GM19351 (cell line): ENCODE measurements at regions not wholly inside any gene's neighbourhood (a gene's known extent, or its start where the extent isn't known, plus 50 kb on each side); places are given as distances from the start of the nearest gene placed in this dataset.
"Not testable (repeated sequence)": the region's sequence is repeated elsewhere in the genome, so short reads cannot be mapped to it uniquely, and the experiment has no call there.

Experiments used
- ATAC-seq: cut with Tn5 transposase; IDR thresholded peaks from one replicate; pipeline ENCODE4 v1.9.1; 2021; ENCODE audit warnings: mild to moderate bottlenecking, moderate library complexity; ENCODE audit not compliant: unreplicated experiment

- ATAC-seq = no peak
Observed at GRCh38 chr3:77707281-77707680, 667.4 kb downstream of the ROBO2 start.

GRCh38 chr3:77709155-77709554 is 669.3 kb downstream of the ROBO2 start:
- ATAC-seq = no peak

- no peak for ATAC-seq
Observed at GRCh38 chr3:77718311-77718710, 678.4 kb downstream of the ROBO2 start.

GRCh38 chr3:77720460-77720971 is 680.6 kb downstream of the ROBO2 start:
- no peak for ATAC-seq

- no peak for ATAC-seq
Observed at GRCh38 chr3:77726517-77726916, 686.6 kb downstream of the ROBO2 start.

- ATAC-seq = no peak
Observed at GRCh38 chr3:77746048-77746447, 706.1 kb downstream of the ROBO2 start.

- ATAC-seq = no peak
Observed at GRCh38 chr3:77746892-77747291, 707.0 kb downstream of the ROBO2 start.

- not testable (repeated sequence) for ATAC-seq
Observed at GRCh38 chr3:77756397-77756975, 716.6 kb downstream of the ROBO2 start.

GRCh38 chr3:77772459-77772858 is 732.6 kb downstream of the ROBO2 start:
- ATAC-seq = no peak

GRCh38 chr3:77773084-77773483 is 733.2 kb downstream of the ROBO2 start:
- no peak for ATAC-seq

GRCh38 chr3:77780278-77780996 is 740.5 kb downstream of the ROBO2 start:
- no peak for ATAC-seq

GRCh38 chr3:77786216-77786615 is 746.3 kb downstream of the ROBO2 start:
- no peak for ATAC-seq

- no peak for ATAC-seq
Observed at GRCh38 chr3:77795013-77795412, 755.1 kb downstream of the ROBO2 start.

- no peak for ATAC-seq
Observed at GRCh38 chr3:77799278-77799677, 759.4 kb downstream of the ROBO2 start.

GRCh38 chr3:77800893-77801292 is 761.0 kb downstream of the ROBO2 start:
- no peak for ATAC-seq

- no peak for ATAC-seq
Observed at GRCh38 chr3:77807312-77807711, 767.4 kb downstream of the ROBO2 start.

GRCh38 chr3:77814845-77815244 is 774.9 kb downstream of the ROBO2 start:
- no peak for ATAC-seq

- ATAC-seq = no peak
Observed at GRCh38 chr3:77815467-77815866, 775.6 kb downstream of the ROBO2 start.

- no peak for ATAC-seq
Observed at GRCh38 chr3:77816366-77816765, 776.5 kb downstream of the ROBO2 start.

GRCh38 chr3:77825001-77825827 is 785.3 kb downstream of the ROBO2 start:
- no peak for ATAC-seq

- no peak for ATAC-seq
Observed at GRCh38 chr3:77835921-77836320, 796.0 kb downstream of the ROBO2 start.
